DMS153 (cell line): ENCODE measurements at regions not wholly inside any gene's neighbourhood (a gene's known extent, or its start where the extent isn't known, plus 50 kb on each side); places are given as distances from the start of the nearest gene placed in this dataset.
"Not testable (repeated sequence)": the region's sequence is repeated elsewhere in the genome, so short reads cannot be mapped to it uniquely, and the experiment has no call there.

Experiments used
- DNase-seq: peaks from one replicate; lab custom pipeline; 2025; lab: John Stamatoyannopoulos, UW

GRCh38 chr11:86147004-86147403 lies 78.1 kb upstream of the PICALM start:
- DNase-seq = no peak

- DNase-seq = no peak
Observed at GRCh38 chr11:86145439-86146156, 76.7 kb upstream of the PICALM start.

- DNase-seq = no peak
Observed at GRCh38 chr11:86144846-86145245, 76.0 kb upstream of the PICALM start.

GRCh38 chr11:86144087-86144486 lies 75.2 kb upstream of the PICALM start:
- DNase-seq = not testable (repeated sequence)

- no peak for DNase-seq
Observed at GRCh38 chr11:86143087-86144030, 74.5 kb upstream of the PICALM start.

GRCh38 chr11:86142170-86142569 lies 73.3 kb upstream of the PICALM start:
- DNase-seq = no peak

- DNase-seq = no peak
Observed at GRCh38 chr11:86141727-86142126, 72.8 kb upstream of the PICALM start.

- DNase-seq = no peak
Observed at GRCh38 chr11:86140334-86140990, 71.6 kb upstream of the PICALM start.

GRCh38 chr11:86138958-86139357 lies 70.1 kb upstream of the PICALM start:
- no peak for DNase-seq

- DNase-seq = no peak
Observed at GRCh38 chr11:86136538-86136937, 67.7 kb upstream of the PICALM start.

- DNase-seq = no peak
Observed at GRCh38 chr11:86135319-86135714, 66.4 kb upstream of the PICALM start.

GRCh38 chr11:86134580-86135318 lies 65.9 kb upstream of the PICALM start:
- DNase-seq = no peak

GRCh38 chr11:86132667-86133249 lies 63.9 kb upstream of the PICALM start:
- DNase-seq = no peak

- DNase-seq = no peak
Observed at GRCh38 chr11:86129740-86130540, 61.1 kb upstream of the PICALM start.

GRCh38 chr11:86128914-86129313 lies 60.0 kb upstream of the PICALM start:
- no peak for DNase-seq

- DNase-seq = no peak
Observed at GRCh38 chr11:86126862-86127261, 58.0 kb upstream of the PICALM start.

GRCh38 chr11:86124251-86125233 lies 55.7 kb upstream of the PICALM start:
- DNase-seq = no peak

GRCh38 chr11:86122773-86123172 lies 53.9 kb upstream of the PICALM start:
- no peak for DNase-seq

GRCh38 chr11:86120807-86121206 lies 51.9 kb upstream of the PICALM start:
- DNase-seq = no peak
